WTC11 (cell line): ENCODE measurements at regions not wholly inside any gene's neighbourhood (a gene's known extent, or its start where the extent isn't known, plus 50 kb on each side); places are given as distances from the start of the nearest gene placed in this dataset.

Source experiments
- FOXK1 ChIP-seq: sonication (generic); formaldehyde crosslinking; IDR thresholded peaks from 2 replicates; pipeline ENCODE4 v1.8.0; 2022; ENCODE audit warnings: mild to moderate bottlenecking, moderate library complexity, missing genetic modification reagents
- NR3C1 ChIP-seq: sonication (generic); formaldehyde crosslinking; conservative IDR thresholded peaks from 2 replicates; pipeline ENCODE4 v1.8.1; 2023; ENCODE audit warnings: low read depth, mild to moderate bottlenecking, missing genetic modification reagents
- SP1 ChIP-seq: sonication (generic); formaldehyde crosslinking; conservative IDR thresholded peaks from 2 replicates; pipeline ENCODE4 v1.8.1; 2022; ENCODE audit warnings: missing genetic modification reagents
- TF ChIP-seq, protein P1 (sequence below): sonication (generic); formaldehyde crosslinking; IDR thresholded peaks from 2 replicates; pipeline ENCODE4 v1.8.1; 2022; ENCODE audit warnings: mild to moderate bottlenecking, missing genetic modification reagents, moderate library complexity, borderline replicate concordance
- TF ChIP-seq, protein P2 (sequence below): fragments of 200-600 bp; IDR thresholded peaks from 2 replicates; pipeline ENCODE4 v1.8.0; 2022; ENCODE audit warnings: antibody characterized with exemption
- TF ChIP-seq, protein P3 (sequence below): fragments of 250-450 bp; sonication (Bioruptor Pico); IDR thresholded peaks from 2 replicates; pipeline ENCODE4 v1.9.0; 2021; ENCODE audit warnings: moderate library complexity, mild to moderate bottlenecking, inconsistent platforms, borderline replicate concordance
- TF ChIP-seq, protein P4 (sequence below): sonication (generic); formaldehyde crosslinking; IDR thresholded peaks from 2 replicates; pipeline ENCODE4 v1.8.0; 2022; ENCODE audit warnings: mild to moderate bottlenecking, missing genetic modification reagents

DNA sequence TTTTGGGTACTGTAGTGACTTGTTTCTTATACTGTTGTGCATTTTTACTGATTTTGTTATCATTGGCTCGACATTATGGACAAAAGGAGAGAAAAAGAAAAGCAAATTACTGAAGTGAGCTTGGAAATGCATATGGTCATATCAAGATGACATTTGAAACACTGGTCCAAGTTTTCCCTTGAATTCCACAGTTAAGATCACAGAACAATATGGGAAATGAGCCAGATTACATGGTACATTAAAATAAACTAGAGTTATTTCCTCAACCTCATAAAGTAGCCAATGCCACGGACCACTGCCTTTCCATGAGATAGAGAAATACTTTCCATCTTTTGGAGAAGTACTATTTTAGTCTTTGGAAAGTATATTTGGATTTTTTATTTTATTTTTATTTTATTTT is 62.0 kb upstream of the SGPP2 start:
- TF ChIP-seq, protein P1, sequence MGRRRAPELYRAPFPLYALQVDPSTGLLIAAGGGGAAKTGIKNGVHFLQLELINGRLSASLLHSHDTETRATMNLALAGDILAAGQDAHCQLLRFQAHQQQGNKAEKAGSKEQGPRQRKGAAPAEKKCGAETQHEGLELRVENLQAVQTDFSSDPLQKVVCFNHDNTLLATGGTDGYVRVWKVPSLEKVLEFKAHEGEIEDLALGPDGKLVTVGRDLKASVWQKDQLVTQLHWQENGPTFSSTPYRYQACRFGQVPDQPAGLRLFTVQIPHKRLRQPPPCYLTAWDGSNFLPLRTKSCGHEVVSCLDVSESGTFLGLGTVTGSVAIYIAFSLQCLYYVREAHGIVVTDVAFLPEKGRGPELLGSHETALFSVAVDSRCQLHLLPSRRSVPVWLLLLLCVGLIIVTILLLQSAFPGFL (CRISPR knock-in tag), result no peak
- TF ChIP-seq, protein P2, sequence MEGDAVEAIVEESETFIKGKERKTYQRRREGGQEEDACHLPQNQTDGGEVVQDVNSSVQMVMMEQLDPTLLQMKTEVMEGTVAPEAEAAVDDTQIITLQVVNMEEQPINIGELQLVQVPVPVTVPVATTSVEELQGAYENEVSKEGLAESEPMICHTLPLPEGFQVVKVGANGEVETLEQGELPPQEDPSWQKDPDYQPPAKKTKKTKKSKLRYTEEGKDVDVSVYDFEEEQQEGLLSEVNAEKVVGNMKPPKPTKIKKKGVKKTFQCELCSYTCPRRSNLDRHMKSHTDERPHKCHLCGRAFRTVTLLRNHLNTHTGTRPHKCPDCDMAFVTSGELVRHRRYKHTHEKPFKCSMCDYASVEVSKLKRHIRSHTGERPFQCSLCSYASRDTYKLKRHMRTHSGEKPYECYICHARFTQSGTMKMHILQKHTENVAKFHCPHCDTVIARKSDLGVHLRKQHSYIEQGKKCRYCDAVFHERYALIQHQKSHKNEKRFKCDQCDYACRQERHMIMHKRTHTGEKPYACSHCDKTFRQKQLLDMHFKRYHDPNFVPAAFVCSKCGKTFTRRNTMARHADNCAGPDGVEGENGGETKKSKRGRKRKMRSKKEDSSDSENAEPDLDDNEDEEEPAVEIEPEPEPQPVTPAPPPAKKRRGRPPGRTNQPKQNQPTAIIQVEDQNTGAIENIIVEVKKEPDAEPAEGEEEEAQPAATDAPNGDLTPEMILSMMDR, result no peak
- TF ChIP-seq, protein P3, sequence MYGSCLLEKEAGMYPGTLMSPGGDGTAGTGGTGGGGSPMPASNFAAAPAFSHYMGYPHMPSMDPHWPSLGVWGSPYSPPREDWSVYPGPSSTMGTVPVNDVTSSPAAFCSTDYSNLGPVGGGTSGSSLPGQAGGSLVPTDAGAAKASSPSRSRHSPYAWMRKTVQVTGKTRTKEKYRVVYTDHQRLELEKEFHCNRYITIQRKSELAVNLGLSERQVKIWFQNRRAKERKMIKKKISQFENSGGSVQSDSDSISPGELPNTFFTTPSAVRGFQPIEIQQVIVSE, result no peak
- TF ChIP-seq, protein P4, sequence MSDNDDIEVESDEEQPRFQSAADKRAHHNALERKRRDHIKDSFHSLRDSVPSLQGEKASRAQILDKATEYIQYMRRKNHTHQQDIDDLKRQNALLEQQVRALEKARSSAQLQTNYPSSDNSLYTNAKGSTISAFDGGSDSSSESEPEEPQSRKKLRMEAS (CRISPR knock-in tag), result no peak
- TF ChIP-seq FOXK1 (CRISPR knock-in tag) (no peak), SP1 (CRISPR knock-in tag) (no peak), NR3C1 (CRISPR knock-in tag) (no peak)
